ENCODE measurements at regions not wholly inside any gene's neighbourhood (a gene's known extent, or its start where the extent isn't known, plus 50 kb on each side); places are given as distances from the start of the nearest gene placed in this dataset.

DNA sequence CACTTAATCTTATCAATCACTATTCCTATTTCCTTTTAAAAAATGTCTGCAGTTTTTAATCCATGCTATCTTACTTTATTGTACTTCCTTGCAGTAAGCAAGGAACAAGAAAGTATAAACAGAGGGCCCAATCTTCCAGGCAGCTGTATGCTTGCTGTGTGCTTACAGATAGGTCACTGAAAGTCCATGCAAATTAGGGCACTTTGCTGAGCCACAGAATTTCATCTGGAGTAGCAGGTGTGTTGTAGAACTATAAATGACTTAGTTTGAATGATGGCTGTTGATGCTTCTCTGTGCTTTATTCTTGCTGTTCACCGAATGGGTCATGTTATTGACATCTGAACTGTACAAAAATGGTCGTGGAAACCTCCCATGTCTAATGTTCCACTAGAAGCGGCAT is 154.6 kb downstream of the ATOH1 start:
- TF ChIP-seq, protein P1, sequence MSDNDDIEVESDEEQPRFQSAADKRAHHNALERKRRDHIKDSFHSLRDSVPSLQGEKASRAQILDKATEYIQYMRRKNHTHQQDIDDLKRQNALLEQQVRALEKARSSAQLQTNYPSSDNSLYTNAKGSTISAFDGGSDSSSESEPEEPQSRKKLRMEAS (IDR thresholded peaks at IDR 0.05): no peak
- TF ChIP-seq RELA (CRISPR knock-in tag; IDR thresholded peaks at IDR 0.05): no peak
- no peak for TF ChIP-seq RARA (CRISPR knock-in tag; IDR thresholded peaks at IDR 0.05)
- no peak for TF ChIP-seq ZNF790 (CRISPR knock-in tag; IDR thresholded peaks at IDR 0.05; ENCODE audit: borderline replicate concordance)
- no peak for TF ChIP-seq TCF7 (IDR thresholded peaks at IDR 0.05; ENCODE audit: low read depth)
- TF ChIP-seq ZNF558 (CRISPR knock-in tag; IDR thresholded peaks at IDR 0.05; ENCODE audit: borderline replicate concordance): no peak

All from HepG2 (cell line).